GM19452 (cell line): ENCODE measurements at regions not wholly inside any gene's neighbourhood (a gene's known extent, or its start where the extent isn't known, plus 50 kb on each side); places are given as distances from the start of the nearest gene placed in this dataset.
"Not testable (repeated sequence)": the region's sequence is repeated elsewhere in the genome, so short reads cannot be mapped to it uniquely, and the experiment has no call there.

Source experiments
- ATAC-seq: cut with Tn5 transposase; IDR thresholded peaks from one replicate; pipeline ENCODE4 v1.9.1; 2021; ENCODE audit not compliant: unreplicated experiment

DNA sequence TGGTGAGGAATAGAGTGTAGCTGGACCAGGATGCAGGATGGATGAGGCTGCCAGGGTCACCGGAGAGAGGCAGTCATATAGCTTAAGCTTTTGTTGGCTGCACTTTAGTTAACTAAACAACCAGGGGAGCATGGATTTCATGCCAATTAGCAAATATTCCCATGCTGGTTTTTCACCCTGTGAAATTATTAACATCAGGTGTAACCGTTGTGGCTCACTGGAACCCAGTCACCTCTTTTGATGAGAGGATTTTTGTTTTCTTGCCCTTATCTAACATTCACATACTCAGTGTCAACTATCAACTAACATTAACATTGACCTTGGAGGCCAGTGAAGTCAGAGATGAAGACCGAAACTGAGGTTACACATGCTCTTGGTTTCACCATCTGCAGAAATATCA is 97.2 kb upstream of the BASP1 start:
- ATAC-seq, result no peak

- ATAC-seq, result no peak
These were observed 95.7 kb upstream of the BASP1 start for GRCh38 chr5:17121776-17122175.

DNA sequence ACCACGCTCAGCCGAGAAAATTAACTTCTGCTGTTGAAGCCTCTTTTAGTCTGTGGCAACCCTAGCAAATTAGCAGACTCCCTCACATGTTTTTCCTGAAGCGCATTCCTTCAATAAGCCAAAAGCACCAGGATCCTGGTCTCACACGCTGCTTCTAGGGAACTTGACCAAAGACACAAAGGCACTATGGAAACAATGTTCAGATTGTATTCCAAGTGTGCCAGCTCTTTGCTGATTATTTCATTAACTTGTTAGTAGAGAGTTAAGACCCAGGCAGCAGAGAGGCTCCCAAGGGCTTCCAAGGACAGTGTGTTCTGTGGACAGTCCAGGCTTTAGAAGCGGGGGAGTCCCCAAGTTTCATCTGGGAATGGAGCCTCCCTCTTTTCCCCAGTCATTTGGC is 94.4 kb upstream of the BASP1 start:
- no peak for ATAC-seq

GRCh38 chr5:17123773-17124172 is 93.7 kb upstream of the BASP1 start:
- not testable (repeated sequence) for ATAC-seq

DNA sequence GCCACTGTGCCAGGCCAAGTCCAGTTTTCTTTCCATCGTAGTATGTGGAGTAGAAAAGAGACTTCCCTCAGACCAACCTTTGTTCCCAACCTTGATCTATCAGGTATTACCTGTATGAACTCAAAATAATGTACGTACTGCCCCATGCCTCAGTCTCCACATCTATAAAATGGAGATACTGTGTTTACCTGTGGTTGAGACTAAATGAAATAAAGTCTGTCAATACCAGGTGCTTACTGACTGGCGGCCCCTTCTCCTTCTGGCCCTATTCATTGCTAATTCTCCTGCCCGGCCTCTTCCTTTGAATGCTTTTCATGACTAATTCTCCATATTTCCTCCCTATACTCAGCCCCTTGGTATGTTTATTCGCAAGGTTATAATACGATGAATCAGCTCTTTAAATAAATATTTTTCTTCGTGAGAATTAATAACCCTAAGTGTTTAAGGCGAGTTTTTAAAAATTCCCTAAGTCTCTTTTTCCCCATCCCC is 89.6 kb upstream of the BASP1 start:
- ATAC-seq, result no peak

GRCh38 chr5:17129093-17129849 is 88.2 kb upstream of the BASP1 start:
- ATAC-seq, result no peak

DNA sequence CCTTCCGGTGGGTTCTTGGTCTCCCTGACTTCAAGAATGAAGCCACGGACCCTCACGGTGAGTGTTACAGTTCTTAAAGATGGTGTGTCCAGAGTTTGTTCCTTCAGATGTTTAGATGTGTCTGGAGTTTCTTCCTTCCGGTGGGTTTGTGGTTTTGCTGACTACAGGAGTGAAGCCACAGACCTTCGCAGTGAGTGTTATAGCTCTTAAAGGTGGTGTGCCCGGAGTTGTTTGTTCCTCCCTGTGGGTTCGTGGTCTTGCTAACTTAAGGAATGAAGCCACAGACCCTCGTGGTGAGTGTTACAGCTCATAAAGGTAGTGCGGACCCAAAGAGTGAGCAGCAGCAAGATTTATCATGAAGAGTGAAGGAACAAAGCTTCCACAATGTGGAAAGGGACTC is 87.1 kb upstream of the BASP1 start:
- not testable (repeated sequence) for ATAC-seq

GRCh38 chr5:17132444-17133083 is 84.9 kb upstream of the BASP1 start:
- peak; percentile 55 for ATAC-seq

- ATAC-seq, result no peak
These were observed 82.4 kb upstream of the BASP1 start for GRCh38 chr5:17135050-17135449.

- no peak for ATAC-seq
These were observed 74.1 kb upstream of the BASP1 start for GRCh38 chr5:17143335-17143734.

- no peak for ATAC-seq
These were observed 71.1 kb upstream of the BASP1 start for GRCh38 chr5:17146280-17146841.

- ATAC-seq, result no peak
These were observed 70.3 kb upstream of the BASP1 start for GRCh38 chr5:17147170-17147569.

DNA sequence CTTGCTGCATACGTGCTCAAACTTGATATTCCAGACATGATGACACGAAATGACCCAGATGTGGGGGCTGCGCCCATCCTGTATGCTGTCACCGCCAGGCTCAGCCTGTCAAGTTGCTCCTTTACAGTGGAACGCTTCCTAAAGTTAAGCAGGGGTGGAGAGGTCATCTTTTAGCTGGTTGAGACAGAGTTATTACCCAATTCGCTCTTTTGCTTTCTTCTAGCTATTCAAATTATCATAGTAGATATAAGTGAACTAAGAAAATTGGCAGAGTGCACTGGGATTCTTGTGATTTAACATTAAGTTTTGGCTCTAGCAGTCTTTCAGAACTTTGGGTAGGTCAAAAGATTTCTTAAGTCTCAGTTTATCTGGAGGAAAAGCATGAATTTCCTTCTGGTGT is 69.8 kb upstream of the BASP1 start:
- ATAC-seq, result no peak

- ATAC-seq, result no peak
These were observed 69.0 kb upstream of the BASP1 start for GRCh38 chr5:17148481-17148880.

- no peak for ATAC-seq
These were observed 67.6 kb upstream of the BASP1 start for GRCh38 chr5:17149786-17150185.

- no peak for ATAC-seq
These were observed 66.9 kb upstream of the BASP1 start for GRCh38 chr5:17150531-17150930.

- ATAC-seq, result no peak
These were observed 65.7 kb upstream of the BASP1 start for GRCh38 chr5:17151686-17152085.

DNA sequence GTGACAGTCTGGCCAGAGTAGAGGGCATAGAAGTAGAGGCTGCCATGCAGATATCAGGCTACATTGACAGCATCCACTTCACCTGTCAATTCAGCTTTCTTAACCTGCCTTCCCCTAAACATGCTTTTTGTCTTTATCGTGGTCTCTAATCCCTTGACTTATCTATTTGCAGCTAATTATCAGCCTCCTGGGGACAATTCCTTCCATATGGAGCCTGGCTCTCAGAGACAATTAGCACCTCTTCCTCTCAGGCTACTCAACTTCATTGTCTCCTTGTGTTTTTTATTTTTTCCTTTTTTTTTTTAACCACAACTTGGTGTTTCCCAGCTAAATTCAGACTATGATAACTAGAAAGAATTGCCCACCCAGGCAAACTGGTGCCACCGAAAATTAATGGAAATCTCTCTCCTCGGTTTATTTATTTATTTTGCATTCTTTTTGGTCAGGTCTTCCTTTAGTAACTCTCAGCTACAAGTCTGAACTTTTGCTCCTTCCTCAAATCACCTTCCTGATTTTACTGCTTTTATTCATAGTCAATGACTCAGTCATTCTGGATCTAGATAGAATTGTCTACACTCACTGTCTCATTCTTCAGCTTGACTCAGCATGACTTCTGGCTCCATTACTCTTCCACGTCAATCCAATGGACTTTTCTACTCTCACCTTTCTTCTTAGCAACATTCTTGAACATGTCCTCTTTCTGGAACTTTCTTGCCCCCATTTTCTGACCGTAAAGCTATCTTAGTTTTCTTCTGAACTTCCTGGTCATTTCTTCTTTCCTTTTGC is 63.0 kb upstream of the BASP1 start:
- ATAC-seq, result no peak

DNA sequence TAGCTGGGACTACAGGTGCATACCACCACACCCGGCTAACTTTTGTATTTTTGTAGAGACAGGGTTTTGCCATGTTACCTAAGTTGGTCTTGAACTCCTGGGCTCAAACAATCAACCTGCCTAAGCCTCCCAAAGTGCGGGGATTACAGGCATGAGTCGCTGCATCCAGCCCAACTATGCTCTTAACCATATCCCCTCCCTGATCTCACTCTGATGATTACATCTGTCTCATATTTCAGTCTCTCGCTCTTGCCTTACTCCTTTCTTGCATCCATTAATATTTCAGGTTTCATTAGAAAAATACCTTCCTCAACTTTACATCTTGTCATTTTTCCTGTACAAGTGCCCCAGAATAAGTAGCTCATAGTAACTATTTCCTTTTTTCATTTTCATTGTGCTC is 61.0 kb upstream of the BASP1 start:
- ATAC-seq, result no peak

GRCh38 chr5:17157294-17157693 is 60.1 kb upstream of the BASP1 start:
- no peak for ATAC-seq

- ATAC-seq, result no peak
These were observed 59.4 kb upstream of the BASP1 start for GRCh38 chr5:17157916-17158529.
